Natural killer cell treated with Interleukin-12 subunit alpha and Interleukin-12 subunit beta and Interleukin-15 and Interleukin-18, amount 100 ng/mL, for 72 hours (primary cell): ENCODE measurements at regions not wholly inside any gene's neighbourhood (a gene's known extent, or its start where the extent isn't known, plus 50 kb on each side); places are given as distances from the start of the nearest gene placed in this dataset.
"Not testable (repeated sequence)": the region's sequence is repeated elsewhere in the genome, so short reads cannot be mapped to it uniquely, and the experiment has no call there.

Experiments
- ATAC-seq, 2 donors: fragments of 150-1000 bp; cut with Tn5 transposase in 1 of 2; sonication (Bioruptor Pico), chemical (Tn5 transposase) in 1 of 2; 2 replicates each; pipeline ENCODE4 v1.10.0; 2021
- DNase-seq: peaks from one replicate; pipeline ENCODE4 v3.0.0; 2022; ENCODE audit warnings: low spot score
- H3K27ac Mint-ChIP-seq, 2 donors: 1 replicate in 1 of 2; 2 replicates in 1 of 2; pipeline ENCODE4 v1.8.0; 2022; ENCODE audit warnings: mixed read lengths in 2 of 2, mild to moderate bottlenecking in 1 of 2, moderate library complexity in 1 of 2
- H3K27me3 Mint-ChIP-seq, 2 donors: 1 replicate in 1 of 2; 2 replicates in 1 of 2; pipeline ENCODE4 v1.8.0; 2022; ENCODE audit warnings: mixed read lengths in 2 of 2
- H3K36me3 Mint-ChIP-seq: one replicate; pipeline ENCODE4 v1.8.0; 2022; ENCODE audit warnings: mixed read lengths
- H3K4me1 Mint-ChIP-seq, 2 donors: 1 replicate in 1 of 2; 2 replicates in 1 of 2; pipeline ENCODE4 v1.8.0; 2022; ENCODE audit warnings: low read depth in 2 of 2, mixed read lengths in 2 of 2, mild to moderate bottlenecking in 1 of 2
- H3K4me3 Mint-ChIP-seq: one replicate; pipeline ENCODE4 v1.8.0; 2022; ENCODE audit warnings: mixed read lengths
- H3K9me3 Mint-ChIP-seq: 2 replicates; pipeline ENCODE4 v1.8.0; 2022; ENCODE audit warnings: mixed read lengths

DNA sequence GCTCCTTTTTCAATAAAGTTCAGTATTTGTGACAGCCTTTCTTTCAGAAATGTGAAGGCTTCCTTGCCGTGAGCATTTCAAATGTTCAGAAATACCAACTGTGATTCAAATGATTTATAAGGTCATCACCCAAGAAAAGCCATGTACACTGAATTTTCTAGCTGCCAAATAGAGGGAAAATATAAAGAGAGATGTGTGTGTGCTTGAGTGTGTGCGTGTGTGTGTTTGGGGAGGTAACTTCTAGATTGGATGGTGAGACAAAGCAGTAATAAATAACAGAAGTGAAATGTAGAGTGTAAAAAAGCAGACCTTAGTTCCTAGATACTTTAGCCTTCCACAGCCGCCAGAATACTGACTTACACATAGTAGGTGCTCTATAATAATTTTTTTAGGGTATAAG is 577.4 kb downstream of the TBL1XR1 start:
- Mint-ChIP-seq H3K9me3 (peaks cover 8% of the 10 kb centered on the region), H3K4me3 (no peak overlapping the region), H3K27ac (no peak overlapping the region), H3K4me1 (no peaks in the 10 kb centered on the region), H3K36me3 (no peaks in the 10 kb centered on the region), H3K27me3 (no peaks in the 10 kb centered on the region)
- no peak for ATAC-seq
- DNase-seq, result no peak

DNA sequence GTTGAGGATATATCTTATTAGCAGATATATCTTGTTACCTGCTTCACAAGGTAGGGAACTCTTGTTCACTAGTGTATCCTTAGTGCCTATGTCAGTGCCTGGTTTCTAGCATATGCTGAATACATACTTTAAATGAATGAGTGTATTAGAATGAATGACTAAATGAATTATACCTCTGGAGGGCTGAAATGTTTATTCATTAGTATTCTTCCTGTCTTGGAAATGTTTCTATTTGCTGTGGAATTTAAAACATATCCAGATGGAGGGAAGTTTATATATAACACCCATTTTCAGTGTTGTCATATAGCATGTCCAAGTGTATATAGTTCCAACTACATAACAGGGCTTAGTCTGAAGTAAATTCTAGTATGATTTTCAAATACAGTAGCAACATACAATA is 581.5 kb downstream of the TBL1XR1 start:
- ATAC-seq, result no peak
- H3K27me3 Mint-ChIP-seq, result no peaks in the 10 kb centered on the region
- H3K36me3 Mint-ChIP-seq, result no peaks in the 10 kb centered on the region
- H3K27ac Mint-ChIP-seq, result no peak overlapping the region
- H3K4me1 Mint-ChIP-seq, result no peaks in the 10 kb centered on the region
- H3K4me3 Mint-ChIP-seq, result no peak overlapping the region
- H3K9me3 Mint-ChIP-seq, result peaks cover 10% of the 10 kb centered on the region
- no peak for DNase-seq

DNA sequence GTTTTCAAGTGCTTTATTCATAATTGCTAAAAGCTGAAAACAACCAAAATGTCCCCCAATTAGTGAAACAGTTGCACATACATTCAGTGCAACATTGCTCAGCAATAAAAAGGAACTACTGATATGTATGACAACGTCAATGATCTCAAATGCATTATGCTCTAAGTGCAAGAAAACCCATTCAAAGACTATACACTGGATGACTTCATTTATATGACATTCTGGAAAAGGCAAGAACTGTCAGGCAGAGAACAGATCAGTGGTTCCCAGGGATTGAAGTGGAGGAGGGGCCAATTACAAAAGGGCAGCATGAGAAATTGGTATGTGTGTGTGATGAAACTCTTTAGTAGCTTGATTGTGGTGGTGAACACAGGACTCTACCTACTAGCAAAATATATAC is 585.6 kb downstream of the TBL1XR1 start:
- H3K9me3 Mint-ChIP-seq, result peaks cover 18% of the 10 kb centered on the region
- H3K4me3 Mint-ChIP-seq, result no peak overlapping the region
- H3K27ac Mint-ChIP-seq, result no peak overlapping the region
- no peak for ATAC-seq
- no peak for DNase-seq
- H3K27me3 Mint-ChIP-seq, result no peaks in the 10 kb centered on the region
- H3K36me3 Mint-ChIP-seq, result no peaks in the 10 kb centered on the region
- no peaks in the 10 kb centered on the region for H3K4me1 Mint-ChIP-seq

DNA sequence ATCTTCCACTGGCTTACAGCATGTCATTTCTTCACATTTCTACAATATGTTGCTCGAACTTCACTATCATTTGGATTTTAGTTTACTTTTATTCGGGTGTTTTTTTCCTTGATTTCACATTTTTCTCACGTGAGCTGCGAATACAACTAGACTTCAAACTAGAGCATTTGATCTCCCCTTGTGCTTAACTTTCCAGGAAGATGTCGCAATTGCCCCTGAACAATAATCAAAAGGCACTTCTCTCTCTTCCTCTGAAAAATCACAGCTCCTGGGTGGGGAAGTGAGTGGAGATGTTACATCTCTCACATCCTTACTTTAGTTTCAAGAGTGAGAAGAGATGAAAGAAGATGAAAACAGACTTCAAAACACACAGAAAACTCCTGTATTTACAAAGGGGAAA is 587.9 kb downstream of the TBL1XR1 start:
- Mint-ChIP-seq H3K27ac (no peak overlapping the region), H3K4me1 (no peaks in the 10 kb centered on the region), H3K9me3 (peaks cover 23% of the 10 kb centered on the region), H3K36me3 (no peaks in the 10 kb centered on the region), H3K4me3 (no peak overlapping the region), H3K27me3 (no peaks in the 10 kb centered on the region)
- no peak for DNase-seq
- ATAC-seq, result no peak

DNA sequence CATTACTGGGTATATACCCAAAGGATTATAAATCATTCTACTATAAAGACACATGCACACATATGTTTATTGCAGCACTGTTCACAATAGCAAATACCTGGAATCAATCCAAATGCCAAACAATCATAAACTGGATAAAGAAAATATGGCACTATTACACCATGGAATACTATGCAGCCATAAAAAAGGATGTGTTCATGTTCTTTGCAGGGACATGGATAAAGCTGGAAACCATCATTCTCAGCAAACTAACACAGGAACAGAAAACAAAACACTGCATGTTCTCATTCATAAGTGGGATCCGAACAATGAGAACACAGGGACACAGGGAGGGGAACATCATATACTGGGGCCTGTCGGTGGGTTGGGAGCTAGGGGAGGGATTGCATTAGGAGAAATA is 591.7 kb downstream of the TBL1XR1 start:
- not testable (repeated sequence) for ATAC-seq, H3K36me3 Mint-ChIP-seq, H3K27ac Mint-ChIP-seq, H3K27me3 Mint-ChIP-seq, H3K4me3 Mint-ChIP-seq, DNase-seq, H3K4me1 Mint-ChIP-seq
- H3K9me3 Mint-ChIP-seq, result peaks cover 23% of the 10 kb centered on the region

DNA sequence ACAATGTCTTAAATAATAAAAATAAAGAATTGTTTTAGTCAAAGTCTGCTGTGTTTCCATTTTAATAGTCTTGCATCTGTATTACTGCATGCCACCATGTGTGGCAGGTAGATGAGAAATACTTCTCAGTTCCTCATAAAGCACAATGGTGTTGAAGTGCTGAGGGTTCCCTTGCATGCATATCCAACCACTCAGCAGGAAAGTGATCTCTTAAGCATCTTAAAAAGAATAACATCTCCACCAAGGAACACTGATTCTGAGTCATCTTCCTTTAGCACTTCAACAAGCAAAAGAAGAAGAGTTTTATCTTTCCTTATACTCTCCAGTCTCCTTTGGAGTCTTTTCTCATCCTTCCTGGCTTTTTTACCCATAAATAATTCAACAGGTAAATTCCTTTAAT is 602.0 kb downstream of the TBL1XR1 start:
- Mint-ChIP-seq H3K9me3 (peaks cover 6% of the 10 kb centered on the region), H3K27ac (no peak overlapping the region), H3K36me3 (no peaks in the 10 kb centered on the region), H3K27me3 (no peaks in the 10 kb centered on the region), H3K4me3 (no peak overlapping the region), H3K4me1 (no peaks in the 10 kb centered on the region)
- no peak for ATAC-seq
- DNase-seq, result no peak

DNA sequence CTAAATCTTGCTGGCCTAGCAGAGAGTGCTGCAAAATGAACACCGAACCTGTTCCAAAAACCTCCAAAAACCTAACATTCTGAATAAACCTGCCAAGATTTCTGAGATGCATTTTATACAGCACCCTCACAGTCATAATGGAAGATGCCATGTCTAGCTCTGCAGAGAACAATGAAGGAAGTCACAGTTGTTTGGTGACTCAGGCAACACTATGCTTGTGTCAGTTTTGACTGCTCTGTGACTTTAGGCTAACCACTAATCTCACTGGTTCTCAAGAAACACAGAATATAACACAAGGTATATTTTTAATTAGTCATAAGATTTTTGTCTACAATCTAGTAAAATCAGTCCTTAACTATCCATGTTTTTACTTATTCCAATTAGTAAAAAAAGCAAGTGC is 606.6 kb downstream of the TBL1XR1 start:
- no peak for DNase-seq
- peaks cover 4% of the 10 kb centered on the region for H3K9me3 Mint-ChIP-seq
- no peaks in the 10 kb centered on the region for H3K4me1 Mint-ChIP-seq
- no peak for ATAC-seq
- H3K27me3 Mint-ChIP-seq, result no peaks in the 10 kb centered on the region
- H3K4me3 Mint-ChIP-seq, result no peak overlapping the region
- no peaks in the 10 kb centered on the region for H3K36me3 Mint-ChIP-seq
- no peak overlapping the region for H3K27ac Mint-ChIP-seq

DNA sequence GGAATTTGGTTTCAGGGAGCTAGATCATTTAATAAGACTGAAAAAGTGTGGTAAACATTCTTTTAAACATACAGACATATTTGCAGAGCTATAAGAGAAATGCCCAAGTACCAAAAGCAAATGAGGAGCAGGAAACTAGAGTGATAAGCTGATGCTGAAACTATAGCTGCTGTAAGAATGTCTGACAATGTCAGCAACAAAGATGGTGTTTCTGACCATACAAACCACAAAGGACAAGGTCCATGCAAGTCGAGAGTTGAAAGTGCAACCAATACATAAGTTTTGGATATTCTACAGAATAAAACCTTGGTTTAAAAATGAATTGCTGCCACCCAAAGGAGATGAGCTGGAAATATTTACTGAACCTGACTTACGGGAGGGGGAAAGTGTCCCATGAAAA is 610.2 kb downstream of the TBL1XR1 start:
- ATAC-seq, result no peak
- no peaks in the 10 kb centered on the region for H3K27me3 Mint-ChIP-seq
- H3K9me3 Mint-ChIP-seq, result peaks cover 7% of the 10 kb centered on the region
- H3K36me3 Mint-ChIP-seq, result no peaks in the 10 kb centered on the region
- H3K4me3 Mint-ChIP-seq, result no peak overlapping the region
- H3K27ac Mint-ChIP-seq, result no peak overlapping the region
- H3K4me1 Mint-ChIP-seq, result no peaks in the 10 kb centered on the region
- DNase-seq, result no peak

DNA sequence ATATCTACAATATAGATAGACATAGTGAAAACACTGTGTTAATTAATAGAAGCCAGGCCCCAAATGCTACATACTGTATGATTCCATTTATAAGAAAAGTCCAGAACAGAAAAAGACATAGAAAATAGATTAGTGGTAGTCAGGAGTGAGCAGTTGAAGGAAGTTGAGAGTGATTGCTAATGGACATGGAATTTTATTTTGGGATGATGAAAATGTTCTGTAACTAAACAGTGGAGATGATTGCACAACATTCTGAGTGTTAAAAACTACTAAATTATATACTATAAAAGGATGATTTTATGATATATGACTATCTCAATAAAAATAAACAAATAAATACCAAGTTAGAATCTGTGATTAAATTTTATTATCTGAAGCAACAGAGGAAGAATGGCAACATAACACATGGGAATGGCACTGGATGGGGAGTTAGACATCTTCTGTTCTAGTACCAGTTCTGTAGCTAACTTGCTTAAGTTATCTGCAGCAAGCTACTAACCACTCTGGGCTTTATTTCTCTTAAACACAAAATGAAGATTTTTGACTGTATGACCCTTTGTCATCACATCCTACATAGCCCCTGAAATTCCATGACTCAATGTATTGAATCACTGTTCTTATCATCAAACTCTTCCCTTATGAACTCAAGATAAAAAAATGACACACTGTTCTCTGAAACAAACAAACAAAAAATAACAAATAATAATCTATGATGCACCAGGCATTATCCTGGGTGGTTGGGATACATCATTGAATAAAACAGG is 612.7 kb downstream of the TBL1XR1 start:
- Mint-ChIP-seq H3K27ac (no peak overlapping the region), H3K4me3 (no peak overlapping the region), H3K4me1 (no peaks in the 10 kb centered on the region), H3K36me3 (no peaks in the 10 kb centered on the region), H3K9me3 (peaks cover 15% of the 10 kb centered on the region), H3K27me3 (no peaks in the 10 kb centered on the region)
- DNase-seq (no peak), ATAC-seq (no peak)

DNA sequence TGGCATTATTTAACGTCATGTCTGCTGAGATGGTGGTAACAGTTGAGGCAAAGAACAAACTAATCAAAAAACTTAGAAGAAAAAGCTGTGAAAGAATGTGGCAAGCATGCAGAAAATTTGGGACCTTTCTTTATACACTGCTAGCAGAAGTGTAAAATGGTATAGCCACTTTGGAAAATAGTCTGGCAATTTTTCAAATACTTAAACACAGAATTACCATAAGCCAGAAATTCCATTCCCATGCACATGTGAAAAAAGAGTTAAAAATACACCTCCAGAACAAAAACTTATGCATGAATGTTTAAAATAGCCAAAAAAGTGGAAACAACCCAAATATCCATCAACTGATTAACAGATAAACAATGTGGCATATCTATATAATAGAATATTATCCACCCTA is 613.3 kb downstream of the TBL1XR1 start:
- DNase-seq (no peak), ATAC-seq (no peak)
- Mint-ChIP-seq H3K36me3 (no peaks in the 10 kb centered on the region), H3K4me3 (no peak overlapping the region), H3K27me3 (no peaks in the 10 kb centered on the region), H3K4me1 (no peaks in the 10 kb centered on the region), H3K27ac (no peak overlapping the region), H3K9me3 (peaks cover 15% of the 10 kb centered on the region)

DNA sequence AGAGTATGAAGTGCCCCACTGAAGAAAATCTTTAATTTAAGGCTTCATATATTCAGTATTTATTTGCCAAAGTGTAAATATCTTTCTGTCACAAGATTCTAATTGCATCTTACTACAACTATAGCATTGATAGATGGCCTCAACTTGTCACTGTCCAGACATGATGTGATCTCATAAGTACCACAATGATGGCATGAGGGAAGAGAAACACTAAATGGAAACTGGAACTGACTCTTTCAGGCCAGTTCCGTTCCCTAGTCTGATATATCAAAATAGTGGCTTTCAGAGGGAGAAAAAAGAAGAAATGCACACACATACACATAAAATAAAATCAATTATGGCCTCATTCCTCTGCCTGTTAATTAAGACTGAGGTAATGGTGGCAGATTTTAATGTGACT is 615.7 kb downstream of the TBL1XR1 start:
- Mint-ChIP-seq H3K4me3 (no peak overlapping the region), H3K36me3 (no peaks in the 10 kb centered on the region), H3K9me3 (peaks cover 10% of the 10 kb centered on the region), H3K4me1 (no peaks in the 10 kb centered on the region), H3K27me3 (no peaks in the 10 kb centered on the region), H3K27ac (no peak overlapping the region)
- DNase-seq (no peak), ATAC-seq (no peak)

DNA sequence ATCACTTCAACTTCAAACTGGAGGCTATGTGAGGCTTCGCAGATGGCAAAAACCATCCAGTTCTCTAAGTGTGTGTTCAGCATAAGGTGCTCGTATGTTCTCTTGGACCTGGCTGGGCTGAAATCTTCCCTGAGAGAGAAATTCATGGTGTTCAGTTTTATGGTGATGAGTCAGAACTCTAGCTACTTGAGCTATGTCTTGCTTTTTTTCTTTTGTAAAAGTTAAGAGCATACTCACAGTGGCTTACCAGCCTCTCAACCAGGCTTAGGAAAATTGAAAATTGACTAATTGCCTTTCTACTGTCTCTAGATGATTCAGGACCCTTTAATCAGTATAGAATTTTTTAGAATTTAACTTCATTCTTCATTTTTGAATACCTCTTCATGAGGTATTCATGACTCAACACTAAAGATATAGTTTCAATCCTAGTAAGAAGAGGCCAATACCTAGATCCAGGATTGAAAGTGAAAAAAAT is 617.5 kb downstream of the TBL1XR1 start:
- no peaks in the 10 kb centered on the region for H3K27me3 Mint-ChIP-seq
- no peak overlapping the region for H3K4me3 Mint-ChIP-seq
- ATAC-seq, result no peak

DNA sequence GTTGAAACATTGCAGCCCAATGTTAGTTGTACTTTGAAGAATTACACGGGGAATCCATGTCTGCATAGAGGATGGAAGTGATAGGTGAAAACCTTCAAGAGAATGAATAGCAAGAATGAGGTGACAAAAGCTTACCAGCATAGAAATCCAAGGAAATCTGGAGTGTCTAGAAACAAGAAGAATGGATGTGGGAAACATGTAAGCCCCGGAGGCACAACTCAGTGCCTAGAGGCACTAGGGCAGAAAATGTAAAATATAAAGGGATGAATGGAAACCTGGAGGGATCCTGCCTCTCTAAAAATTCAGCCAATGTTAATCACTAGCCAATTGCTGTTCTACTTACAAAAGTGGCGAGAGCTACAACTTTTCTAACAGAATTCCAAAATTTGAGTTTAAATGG is 619.0 kb downstream of the TBL1XR1 start:
- H3K4me3 Mint-ChIP-seq, result no peak overlapping the region
- no peaks in the 10 kb centered on the region for H3K4me1 Mint-ChIP-seq
- no peak for ATAC-seq
- H3K27ac Mint-ChIP-seq, result no peak overlapping the region
- no peak for DNase-seq
- no peaks in the 10 kb centered on the region for H3K36me3 Mint-ChIP-seq
- no peaks in the 10 kb centered on the region for H3K27me3 Mint-ChIP-seq
- peaks cover 12% of the 10 kb centered on the region for H3K9me3 Mint-ChIP-seq

More for the DNA sequence above, 617.5 kb downstream of the TBL1XR1 start:
- H3K9me3 Mint-ChIP-seq, result peaks cover 14% of the 10 kb centered on the region
- no peak for DNase-seq
- no peaks in the 10 kb centered on the region for H3K4me1 Mint-ChIP-seq
- H3K27ac Mint-ChIP-seq, result no peak overlapping the region
- no peaks in the 10 kb centered on the region for H3K36me3 Mint-ChIP-seq

DNA sequence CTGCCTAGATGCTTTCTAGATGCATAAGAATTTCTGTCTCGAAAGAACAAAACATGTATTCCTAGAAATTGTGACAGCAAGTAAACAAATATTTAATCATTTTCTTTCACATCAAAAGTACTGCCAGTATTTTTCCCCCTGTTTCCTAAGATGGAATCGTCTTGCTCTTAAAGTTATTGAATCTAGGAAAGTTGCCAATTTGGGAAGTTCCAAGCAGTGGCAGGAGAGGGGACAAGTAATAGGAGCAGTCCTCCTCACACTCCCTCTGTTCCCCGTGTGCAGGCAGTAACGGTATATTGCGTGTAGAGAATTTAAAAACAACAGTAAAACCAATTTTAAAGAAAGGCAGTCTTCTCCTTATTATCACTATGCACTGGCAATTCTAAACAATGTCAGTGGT is 619.8 kb downstream of the TBL1XR1 start:
- Mint-ChIP-seq H3K36me3 (no peaks in the 10 kb centered on the region), H3K27ac (no peak overlapping the region), H3K9me3 (peaks cover 12% of the 10 kb centered on the region), H3K27me3 (no peaks in the 10 kb centered on the region), H3K4me3 (no peak overlapping the region), H3K4me1 (no peaks in the 10 kb centered on the region)
- DNase-seq, result no peak
- no peak for ATAC-seq

DNA sequence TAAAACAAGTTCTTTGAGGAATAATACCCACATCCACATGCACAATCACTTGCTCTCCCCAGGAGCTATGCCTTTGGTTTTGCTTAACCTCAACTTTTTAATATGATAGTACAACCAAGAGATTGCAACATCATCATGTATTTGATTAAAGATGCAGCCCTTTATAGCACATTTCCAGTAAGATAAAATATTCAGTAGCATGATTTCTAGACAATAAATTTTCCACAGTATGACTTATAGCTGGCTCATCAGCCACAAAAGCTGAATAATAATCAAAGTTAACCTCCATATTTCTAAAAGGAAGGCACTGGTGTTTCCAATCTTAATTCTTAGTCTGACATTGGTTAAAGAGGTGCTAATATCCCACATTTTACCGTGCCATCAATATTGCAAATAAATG is 622.5 kb downstream of the TBL1XR1 start:
- Mint-ChIP-seq H3K9me3 (peaks cover 5% of the 10 kb centered on the region), H3K27me3 (no peaks in the 10 kb centered on the region), H3K36me3 (no peaks in the 10 kb centered on the region), H3K27ac (no peak overlapping the region), H3K4me1 (no peaks in the 10 kb centered on the region), H3K4me3 (no peak overlapping the region)
- DNase-seq, result no peak
- no peak for ATAC-seq
